Vagina (tissue), 2 donors: ENCODE measurements at regions not wholly inside any gene's neighbourhood (a gene's known extent, or its start where the extent isn't known, plus 50 kb on each side); places are given as distances from the start of the nearest gene placed in this dataset.

Experiments
- CTCF ChIP-seq, 3 experiments: fragments of 450-650 bp in 2 of 3; fragments of 200-600 bp in 1 of 3; sonication (generic) in 1 of 3; IDR thresholded peaks; one replicate each; pipeline ENCODE4 v1.5.1; 2017 to 2019; ENCODE audit warnings: antibody characterized with exemption in 3 of 3, mild to moderate bottlenecking in 2 of 3, moderate library complexity in 2 of 3
- POLR2A ChIP-seq, 2 donors: fragments of 450-650 bp; IDR thresholded peaks; one replicate each; pipeline ENCODE4 v1.6.1; 2017; ENCODE audit warnings: antibody characterized with exemption in 2 of 2, mild to moderate bottlenecking in 2 of 2, moderate library complexity in 2 of 2
- POLR2AphosphoS5 ChIP-seq, 2 donors: sonication (generic); formaldehyde crosslinking; IDR thresholded peaks; one replicate each; pipeline ENCODE4 v1.9.0; 2017; ENCODE audit warnings: antibody characterized with exemption in 2 of 2, mild to moderate bottlenecking in 2 of 2, low read depth in 1 of 2; ENCODE audit not compliant: insufficient read depth in 1 of 2

- TF ChIP-seq CTCF (IDR thresholded peaks at IDR 0.05) (no peak), POLR2AphosphoS5 (IDR thresholded peaks at IDR 0.05; ENCODE audit: insufficient read depth in 1 of 2, low read depth in 1 of 2) (no peak), POLR2A (IDR thresholded peaks at IDR 0.05) (no peak)
Measured at GRCh38 chr9:18056269-18056992, 417.5 kb upstream of the ADAMTSL1 start.
